Fibroblast of lung (primary cell): ENCODE measurements at regions not wholly inside any gene's neighbourhood (a gene's known extent, or its start where the extent isn't known, plus 50 kb on each side); places are given as distances from the start of the nearest gene placed in this dataset.

Experiments used
- DNase-seq, 2 donors: peaks; one replicate each; pipeline versions ENCODE4 v3.0.0 to v3.0.0-alpha.2; 2010; ENCODE audit warnings: low read depth in 2 of 2
- H2AFZ ChIP-seq: 2 replicates; pipeline ENCODE4 v1.5.1; 2012; ENCODE audit warnings: low read length, control low read depth, inconsistent platforms
- H3K27ac ChIP-seq: 2 replicates; pipeline ENCODE4 v1.5.1; 2011; ENCODE audit warnings: low read length, control low read depth; ENCODE audit not compliant: insufficient read depth
- H3K27me3 ChIP-seq: 2 replicates; pipeline ENCODE4 v1.5.1; 2011; ENCODE audit warnings: mild to moderate bottlenecking, low read length; ENCODE audit not compliant: control insufficient read depth, insufficient read depth
- H3K36me3 ChIP-seq: 2 replicates; pipeline ENCODE4 v1.5.1; 2011; ENCODE audit warnings: low read length; ENCODE audit not compliant: control insufficient read depth, insufficient read depth
- H3K4me1 ChIP-seq: 2 replicates; pipeline ENCODE4 v1.5.1; 2011; ENCODE audit warnings: low read length; ENCODE audit not compliant: control insufficient read depth, insufficient read depth; ENCODE audit errors: extremely low read depth
- H3K4me2 ChIP-seq: 2 replicates; pipeline ENCODE4 v1.5.1; 2011; ENCODE audit warnings: low read length, control low read depth; ENCODE audit not compliant: insufficient read depth; ENCODE audit errors: extremely low read depth
- H3K4me3 ChIP-seq, 4 experiments: fragments of 200-600 bp in 1 of 4; sonication (generic) in 1 of 4; replicated peaks in 1 of 4; 2 replicates each; pipeline ENCODE4 v1.5.1; 2011 to 2016; ENCODE audit warnings: low read length in 4 of 4, low read depth in 3 of 4, mild to moderate bottlenecking in 3 of 4, control low read depth in 2 of 4, inconsistent platforms in 1 of 4, mixed read lengths in 1 of 4; ENCODE audit not compliant: insufficient read depth in 1 of 4; ENCODE audit errors: control extremely low read depth in 1 of 4
- H3K79me2 ChIP-seq: 2 replicates; pipeline ENCODE4 v1.5.1; 2012; ENCODE audit warnings: mild to moderate bottlenecking, low read length, inconsistent platforms; ENCODE audit not compliant: control insufficient read depth, insufficient read depth
- H3K9ac ChIP-seq: 2 replicates; pipeline ENCODE4 v1.5.1; 2011; ENCODE audit warnings: mild to moderate bottlenecking, low read length, control low read depth; ENCODE audit not compliant: insufficient read depth
- H3K9me3 ChIP-seq: 2 replicates; pipeline ENCODE4 v1.5.1; 2012; ENCODE audit warnings: low read depth, low read length; ENCODE audit not compliant: control insufficient read depth, insufficient read depth
- H4K20me1 ChIP-seq: 2 replicates; pipeline ENCODE4 v1.5.1; 2011; ENCODE audit warnings: low read length; ENCODE audit not compliant: control insufficient read depth, insufficient read depth; ENCODE audit errors: extremely low read depth
- CTCF ChIP-seq, 2 donors: IDR thresholded peaks in 1 of 2; conservative IDR thresholded peaks in 1 of 2; 1 replicate in 1 of 2; 2 replicates in 1 of 2; pipeline ENCODE4 v1.5.1; 2011 to 2012; ENCODE audit warnings: low read length in 2 of 2, control low read depth in 1 of 2, inconsistent platforms in 1 of 2, low read depth in 1 of 2, mild to moderate bottlenecking in 1 of 2
- EZH2 ChIP-seq: IDR thresholded peaks from 2 replicates; pipeline ENCODE4 v1.5.1; 2012; ENCODE audit warnings: low read length, control low read depth, mild to moderate bottlenecking; ENCODE audit errors: missing control alignments

DNA sequence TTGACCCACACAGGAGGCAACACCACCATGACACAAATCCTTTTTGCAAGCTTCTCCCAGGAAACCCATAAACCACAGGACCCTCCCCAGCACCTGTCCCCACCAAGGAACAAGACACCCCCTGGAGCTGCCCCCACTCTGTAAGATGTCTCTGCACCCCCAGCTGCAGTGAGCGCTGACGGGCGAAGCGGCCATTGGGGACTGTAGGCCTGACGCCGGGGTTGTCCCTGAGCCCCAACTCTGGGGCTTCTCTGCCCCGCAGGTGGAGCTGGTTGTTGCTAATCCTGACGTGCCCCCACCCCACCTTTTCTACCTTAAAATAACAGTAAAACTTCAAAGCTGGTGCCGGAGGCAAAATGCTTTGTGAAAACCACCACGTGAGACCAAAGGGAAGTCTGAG, 94.7 kb upstream of the PPP2R2D start:
- TF ChIP-seq CTCF (conservative IDR thresholded peaks at IDR 0.05 in 1 of 2, IDR thresholded peaks at IDR 0.05 in 1 of 2; ENCODE audit: low read depth in 1 of 2, low read length in 2 of 2) (no peak), EZH2 (no peak)
- DNase-seq, result no peak

GRCh38 chr10:131806646-131807317, 94.0 kb upstream of the PPP2R2D start:
- H3K27ac ChIP-seq, result no peak overlapping the region
- H3K36me3 ChIP-seq, result no peaks in the 10 kb centered on the region
- no peaks in the 10 kb centered on the region for H3K9me3 ChIP-seq
- no peaks in the 10 kb centered on the region for H3K27me3 ChIP-seq
- H3K79me2 ChIP-seq, result no peaks in the 10 kb centered on the region
- no peak for DNase-seq
- no peaks in the 10 kb centered on the region for H3K4me1 ChIP-seq
- H2AFZ ChIP-seq, result no peak overlapping the region
- no peak overlapping the region for H3K4me3 ChIP-seq
- TF ChIP-seq EZH2 (no peak), CTCF (conservative IDR thresholded peaks at IDR 0.05 in 1 of 2, IDR thresholded peaks at IDR 0.05 in 1 of 2; ENCODE audit: low read depth in 1 of 2, low read length in 2 of 2) (no peak)
- H3K9ac ChIP-seq, result no peak overlapping the region
- H3K4me2 ChIP-seq, result no peak overlapping the region
- no peaks in the 10 kb centered on the region for H4K20me1 ChIP-seq

More for the DNA sequence above, 94.7 kb upstream of the PPP2R2D start:
- no peaks in the 10 kb centered on the region for H3K36me3 ChIP-seq
- H3K27ac ChIP-seq, result no peak overlapping the region
- H3K9me3 ChIP-seq, result no peaks in the 10 kb centered on the region
- H3K9ac ChIP-seq, result no peak overlapping the region
- no peak overlapping the region for H2AFZ ChIP-seq
- H3K27me3 ChIP-seq, result no peaks in the 10 kb centered on the region
- no peaks in the 10 kb centered on the region for H3K4me1 ChIP-seq
- H3K79me2 ChIP-seq, result no peaks in the 10 kb centered on the region
- no peak overlapping the region for H3K4me3 ChIP-seq
- no peak overlapping the region for H3K4me2 ChIP-seq
- H4K20me1 ChIP-seq, result no peaks in the 10 kb centered on the region

- Histone ChIP-seq H2AFZ (no peak overlapping the region), H3K9me3 (no peaks in the 10 kb centered on the region), H3K4me3 (no peak overlapping the region), H3K27me3 (no peaks in the 10 kb centered on the region), H3K9ac (no peak overlapping the region), H3K79me2 (no peaks in the 10 kb centered on the region), H3K27ac (no peak overlapping the region), H3K4me1 (no peaks in the 10 kb centered on the region), H3K36me3 (no peaks in the 10 kb centered on the region), H3K4me2 (no peak overlapping the region), H4K20me1 (no peaks in the 10 kb centered on the region)
- TF ChIP-seq CTCF (conservative IDR thresholded peaks at IDR 0.05 in 1 of 2, IDR thresholded peaks at IDR 0.05 in 1 of 2; ENCODE audit: low read depth in 1 of 2, low read length in 2 of 2) (no peak), EZH2 (no peak)
- DNase-seq, result no peak
Measured at GRCh38 chr10:131808370-131808930, 92.4 kb upstream of the PPP2R2D start.
